Duodenal mucosa (tissue), 2 donors: ENCODE measurements at regions not wholly inside any gene's neighbourhood (a gene's known extent, or its start where the extent isn't known, plus 50 kb on each side); places are given as distances from the start of the nearest gene placed in this dataset.

Source experiments
- H3K27ac ChIP-seq: one replicate; pipeline ENCODE4 v1.7.0; 2013; ENCODE audit warnings: low read depth, low read length
- H3K27me3 ChIP-seq, 2 donors: one replicate each; pipeline ENCODE4 v1.7.0; 2013; ENCODE audit warnings: low read length in 2 of 2, control low read depth in 1 of 2; ENCODE audit not compliant: insufficient read depth in 2 of 2, control insufficient read depth in 1 of 2
- H3K36me3 ChIP-seq, 2 donors: one replicate each; pipeline ENCODE4 v1.7.0; 2013; ENCODE audit warnings: low read length in 2 of 2, control low read depth in 1 of 2; ENCODE audit not compliant: insufficient read depth in 2 of 2, control insufficient read depth in 1 of 2
- H3K4me1 ChIP-seq, 2 donors: one replicate each; pipeline ENCODE4 v1.7.0; 2013; ENCODE audit warnings: low read length in 2 of 2, control low read depth in 1 of 2; ENCODE audit not compliant: insufficient read depth in 2 of 2, control insufficient read depth in 1 of 2
- H3K4me3 ChIP-seq, 2 donors: one replicate each; pipeline ENCODE4 v1.7.0; 2013; ENCODE audit warnings: low read length in 2 of 2, low read depth in 1 of 2
- H3K9ac ChIP-seq, 2 donors: one replicate each; pipeline ENCODE4 v1.7.0; 2013; ENCODE audit warnings: low read length in 2 of 2, low read depth in 1 of 2
- H3K9me3 ChIP-seq, 2 donors: one replicate each; pipeline ENCODE4 v1.7.0; 2013; ENCODE audit warnings: low read length in 2 of 2, control low read depth in 1 of 2; ENCODE audit not compliant: control insufficient read depth in 1 of 2

DNA sequence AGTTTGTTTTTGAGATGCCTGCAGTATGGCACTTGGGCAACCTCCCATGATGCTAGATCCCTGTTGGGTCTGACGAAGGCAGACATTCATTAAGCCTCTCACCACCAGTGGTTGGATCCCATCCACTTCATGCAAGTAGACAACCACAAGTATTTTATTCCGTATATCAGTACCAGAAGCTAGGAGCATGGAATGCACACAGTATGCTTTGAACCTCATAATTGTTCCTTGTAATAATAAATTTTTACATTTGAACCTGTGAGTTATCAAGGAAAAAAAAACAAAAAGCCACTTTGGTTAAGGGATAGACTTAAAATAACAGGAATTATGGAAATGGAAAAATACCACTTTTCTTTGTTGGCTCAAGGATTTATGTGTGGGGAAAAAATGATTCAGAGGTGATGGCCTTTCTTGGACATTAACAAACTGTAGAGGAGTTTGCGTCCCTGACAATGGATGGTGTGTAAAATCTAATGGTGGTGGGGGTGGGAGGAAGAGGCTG is 107.1 kb upstream of the KCNJ16 start:
- Histone ChIP-seq H3K4me3 (no peak overlapping the region), H3K4me1 (no peaks in the 10 kb centered on the region), H3K27ac (no peak overlapping the region), H3K9ac (no peak overlapping the region), H3K27me3 (no peaks in the 10 kb centered on the region), H3K36me3 (no peaks in the 10 kb centered on the region), H3K9me3 (no peaks in the 10 kb centered on the region)

DNA sequence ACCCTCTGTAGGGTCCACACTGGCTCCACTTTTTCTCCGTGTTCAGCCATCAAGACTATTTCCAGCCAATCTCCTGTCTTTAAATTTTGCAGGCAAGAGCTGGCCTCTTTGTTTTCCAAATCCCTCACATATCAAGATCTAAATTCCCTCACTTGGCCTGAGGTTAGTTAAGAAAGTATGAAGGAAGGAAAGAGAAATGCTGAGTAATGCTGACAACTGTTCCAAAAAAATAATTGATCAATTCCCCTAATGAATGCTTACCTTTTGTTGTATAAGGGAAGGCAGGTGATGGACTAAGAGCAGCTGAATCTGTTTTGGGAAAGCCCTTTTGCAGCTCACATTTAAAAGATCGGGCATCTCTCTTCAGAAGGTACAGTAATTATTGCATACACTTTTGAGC is 105.1 kb upstream of the KCNJ16 start:
- Histone ChIP-seq H3K4me3 (no peak overlapping the region), H3K9ac (no peak overlapping the region), H3K27ac (no peak overlapping the region), H3K4me1 (no peaks in the 10 kb centered on the region), H3K36me3 (no peaks in the 10 kb centered on the region), H3K27me3 (no peaks in the 10 kb centered on the region), H3K9me3 (no peaks in the 10 kb centered on the region)

DNA sequence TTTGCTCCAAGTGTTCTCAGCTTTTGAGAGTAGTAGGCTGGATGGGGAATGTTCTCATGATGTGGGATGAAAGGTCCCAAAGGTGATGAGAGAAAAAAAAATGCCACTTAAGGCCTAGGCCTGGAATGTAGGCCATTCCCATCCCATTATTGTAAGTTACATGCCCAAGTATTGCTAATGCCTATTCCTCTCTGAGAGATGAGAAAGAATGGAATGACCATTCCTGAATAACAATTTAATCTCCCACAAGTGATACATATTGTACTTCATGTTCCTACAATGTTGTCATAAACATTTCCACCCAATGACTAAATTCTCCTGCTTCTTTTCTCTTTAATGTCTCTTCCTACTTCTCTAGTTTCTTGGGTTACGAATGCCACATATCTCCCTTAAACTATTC is 102.8 kb upstream of the KCNJ16 start:
- Histone ChIP-seq H3K27me3 (no peaks in the 10 kb centered on the region), H3K36me3 (no peaks in the 10 kb centered on the region), H3K4me1 (no peaks in the 10 kb centered on the region)

DNA sequence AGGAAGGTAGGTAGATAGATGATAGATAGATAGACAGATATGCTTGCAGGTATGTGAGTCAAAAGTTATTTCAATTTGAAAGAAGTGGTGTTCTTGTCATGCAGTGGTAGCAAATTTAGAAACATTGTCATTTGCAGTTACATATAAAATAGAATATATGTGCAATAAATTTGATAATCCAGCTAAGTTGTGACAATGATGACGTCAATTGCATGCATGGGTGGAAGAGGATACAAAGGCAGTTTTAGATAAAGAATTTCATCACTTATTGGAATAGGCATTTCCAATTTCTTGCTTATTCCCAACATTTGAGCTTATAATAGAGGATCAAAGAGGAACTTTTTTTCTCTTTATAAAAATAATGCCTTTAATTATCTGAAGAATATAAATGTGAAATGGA is 99.2 kb upstream of the KCNJ16 start:
- no peaks in the 10 kb centered on the region for H3K36me3 ChIP-seq
- no peaks in the 10 kb centered on the region for H3K4me1 ChIP-seq
- H3K27ac ChIP-seq, result no peak overlapping the region
- H3K9ac ChIP-seq, result no peak overlapping the region
- H3K9me3 ChIP-seq, result no peaks in the 10 kb centered on the region
- no peaks in the 10 kb centered on the region for H3K27me3 ChIP-seq
- H3K4me3 ChIP-seq, result no peak overlapping the region

More for the DNA sequence above, 102.8 kb upstream of the KCNJ16 start:
- no peak overlapping the region for H3K27ac ChIP-seq
- no peaks in the 10 kb centered on the region for H3K9me3 ChIP-seq
- H3K9ac ChIP-seq, result no peak overlapping the region
- no peak overlapping the region for H3K4me3 ChIP-seq

DNA sequence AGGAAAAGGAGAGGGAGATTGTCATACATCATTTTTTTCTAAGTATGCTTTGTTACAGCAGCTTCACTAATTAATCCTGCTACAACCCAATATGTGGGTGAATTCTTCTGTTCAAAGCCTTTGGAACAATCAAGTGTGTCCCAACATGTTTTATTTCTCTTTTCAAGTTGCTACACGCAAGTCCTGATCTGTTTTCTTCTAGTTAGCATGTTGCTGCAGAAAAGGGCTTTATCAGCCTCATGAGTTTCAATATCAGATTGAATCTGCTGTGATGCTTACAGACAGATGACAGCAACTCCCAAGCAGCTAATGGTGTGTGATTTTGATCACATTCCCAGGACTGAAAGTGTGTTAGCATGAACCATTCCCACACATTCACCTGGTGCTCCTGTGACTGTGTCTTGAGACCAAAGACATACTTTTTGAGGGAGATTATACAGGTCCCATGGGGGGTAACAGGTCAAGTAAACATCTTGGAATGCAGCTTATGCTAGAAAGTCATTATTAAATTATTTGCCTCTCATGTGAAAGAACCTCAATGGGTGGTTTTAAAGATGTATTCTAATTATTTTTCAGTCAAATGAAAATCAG is 96.9 kb upstream of the KCNJ16 start:
- no peaks in the 10 kb centered on the region for H3K4me1 ChIP-seq
- no peaks in the 10 kb centered on the region for H3K9me3 ChIP-seq
- no peak overlapping the region for H3K9ac ChIP-seq
- H3K27ac ChIP-seq, result no peak overlapping the region
- H3K4me3 ChIP-seq, result no peak overlapping the region
- H3K36me3 ChIP-seq, result no peaks in the 10 kb centered on the region
- no peaks in the 10 kb centered on the region for H3K27me3 ChIP-seq

DNA sequence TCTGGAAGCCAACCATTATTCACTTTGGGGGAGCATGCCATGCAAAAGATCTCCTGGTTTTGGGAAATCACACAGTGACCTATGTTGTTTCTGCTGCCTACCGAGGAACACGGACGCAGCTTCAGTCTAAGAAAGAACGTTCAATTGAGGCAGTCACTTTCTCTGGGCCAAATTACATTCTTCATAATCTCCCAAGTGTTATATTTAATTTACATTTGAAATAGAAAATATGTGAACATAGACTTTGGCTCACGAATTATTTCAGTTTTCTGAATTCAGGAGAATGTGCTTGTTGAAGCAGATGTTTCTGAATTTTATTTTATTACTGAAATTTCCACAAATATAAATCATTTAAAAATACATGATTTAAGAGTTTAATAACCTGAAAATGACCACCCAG is 93.6 kb upstream of the KCNJ16 start:
- no peak overlapping the region for H3K4me3 ChIP-seq
- H3K36me3 ChIP-seq, result no peaks in the 10 kb centered on the region
- H3K9me3 ChIP-seq, result no peaks in the 10 kb centered on the region

DNA sequence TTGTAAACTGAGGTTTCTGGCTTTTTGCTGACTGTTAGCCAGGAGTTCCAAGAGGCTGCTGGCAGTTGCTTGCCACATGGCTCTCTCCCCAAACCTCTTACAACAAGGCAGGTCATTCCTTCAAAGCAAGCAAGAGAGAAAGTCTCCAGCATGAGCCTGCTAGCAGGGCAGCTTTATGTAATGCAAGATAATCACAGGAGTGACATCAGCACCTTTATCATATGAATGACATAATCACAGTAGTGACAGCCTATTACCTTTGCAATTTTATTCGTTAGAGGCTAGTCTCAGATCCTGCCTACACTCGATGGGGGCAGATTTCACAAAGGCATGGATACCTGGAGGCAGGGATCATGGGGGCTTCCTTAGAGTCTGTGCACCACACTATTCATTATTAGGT is 79.5 kb upstream of the KCNJ16 start:
- Histone ChIP-seq H3K36me3 (no peaks in the 10 kb centered on the region), H3K4me1 (no peaks in the 10 kb centered on the region), H3K4me3 (no peak overlapping the region), H3K27ac (no peak overlapping the region), H3K9ac (no peak overlapping the region), H3K27me3 (no peaks in the 10 kb centered on the region), H3K9me3 (peaks cover 0 to 2% of the 10 kb centered on the region in 2 donors)

More for the DNA sequence above, 93.6 kb upstream of the KCNJ16 start:
- no peaks in the 10 kb centered on the region for H3K27me3 ChIP-seq
- no peak overlapping the region for H3K9ac ChIP-seq
- no peak overlapping the region for H3K27ac ChIP-seq
- no peaks in the 10 kb centered on the region for H3K4me1 ChIP-seq

DNA sequence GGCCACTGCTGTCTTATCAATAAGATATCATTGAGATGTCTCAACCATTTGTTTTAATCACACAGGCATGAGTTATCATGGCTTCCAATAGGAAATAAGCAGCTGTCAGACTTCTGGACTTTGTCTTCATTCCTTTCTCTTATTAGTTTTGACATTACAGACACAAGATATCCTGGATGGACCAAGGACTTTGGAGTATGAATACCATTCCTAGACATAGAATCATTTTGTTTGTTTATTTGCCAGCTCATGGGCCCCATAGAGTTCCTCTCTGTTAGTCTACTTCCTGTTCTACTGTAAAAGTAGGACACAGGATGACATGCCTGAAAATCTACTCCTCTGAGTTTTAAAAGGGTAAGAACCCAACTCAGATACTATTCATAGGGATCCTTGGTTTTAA is 77.7 kb upstream of the KCNJ16 start:
- H3K9ac ChIP-seq, result no peak overlapping the region
- H3K4me3 ChIP-seq, result no peak overlapping the region
- no peak overlapping the region for H3K27ac ChIP-seq
- H3K9me3 ChIP-seq, result peaks cover 0 to 2% of the 10 kb centered on the region in 2 donors
- H3K27me3 ChIP-seq, result no peaks in the 10 kb centered on the region
- no peaks in the 10 kb centered on the region for H3K4me1 ChIP-seq
- H3K36me3 ChIP-seq, result no peaks in the 10 kb centered on the region

DNA sequence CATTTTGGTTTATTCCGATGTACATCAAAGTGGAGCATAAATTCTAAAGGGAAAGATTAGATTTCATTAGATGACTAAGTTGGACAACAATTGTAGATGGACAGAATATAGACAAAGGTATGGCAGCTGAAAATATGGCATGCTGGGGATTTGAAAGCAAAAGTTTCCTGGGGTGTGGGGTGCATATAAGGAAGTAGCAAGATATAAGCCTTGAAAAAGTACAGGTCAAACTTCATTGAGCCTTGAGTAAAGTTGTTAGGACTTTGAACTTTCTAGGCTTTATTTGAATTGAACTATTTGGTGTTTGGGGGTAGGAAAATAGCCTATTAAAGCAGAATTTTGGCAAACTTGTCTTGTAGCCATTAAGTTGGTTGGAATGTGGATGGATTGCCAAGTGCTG is 75.8 kb upstream of the KCNJ16 start:
- Histone ChIP-seq H3K9me3 (peaks cover 0 to 2% of the 10 kb centered on the region in 2 donors), H3K27me3 (no peaks in the 10 kb centered on the region), H3K4me3 (no peak overlapping the region), H3K4me1 (no peaks in the 10 kb centered on the region), H3K9ac (no peak overlapping the region), H3K27ac (no peak overlapping the region), H3K36me3 (no peaks in the 10 kb centered on the region)

DNA sequence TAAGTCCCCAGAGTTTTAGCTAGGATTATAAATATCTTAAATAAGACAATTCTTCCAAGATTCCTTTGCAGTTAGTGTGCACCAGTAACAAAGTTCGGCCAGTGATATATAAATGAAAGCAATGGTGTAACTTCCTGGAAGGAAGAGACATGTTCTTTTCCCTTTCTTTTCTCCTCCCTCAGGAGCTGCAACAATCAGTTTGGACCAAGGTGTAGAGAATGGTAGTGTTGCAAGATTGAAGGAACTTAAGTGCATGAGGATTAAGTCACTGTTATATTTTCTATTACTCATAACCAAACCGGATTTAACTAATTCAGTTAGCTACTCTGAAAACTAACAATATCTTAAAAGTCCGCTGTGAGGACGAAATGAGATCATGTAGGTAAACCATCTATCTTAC is 68.9 kb upstream of the KCNJ16 start:
- Histone ChIP-seq H3K36me3 (no peaks in the 10 kb centered on the region), H3K27ac (no peak overlapping the region), H3K9me3 (no peaks in the 10 kb centered on the region), H3K4me1 (no peaks in the 10 kb centered on the region), H3K27me3 (no peaks in the 10 kb centered on the region), H3K4me3 (no peak overlapping the region), H3K9ac (no peak overlapping the region)

DNA sequence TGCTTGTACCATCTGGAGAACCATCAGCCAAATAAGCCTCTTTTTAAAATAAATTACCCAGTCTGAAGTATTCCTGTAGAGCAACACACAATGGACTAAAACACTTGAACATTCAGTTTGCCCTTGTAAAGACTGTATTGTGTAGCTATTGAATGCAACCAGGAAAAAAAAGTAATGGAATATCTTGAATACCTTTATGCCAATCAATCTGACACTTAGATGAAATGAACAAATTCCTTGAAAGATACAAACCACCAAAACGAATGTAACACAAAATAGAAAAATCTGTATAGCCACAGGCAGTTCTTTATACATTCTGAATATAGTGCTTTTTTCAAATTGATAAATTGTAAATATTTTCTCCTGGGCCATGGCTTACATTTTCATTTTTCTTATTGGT is 63.3 kb upstream of the KCNJ16 start:
- H3K36me3 ChIP-seq, result no peaks in the 10 kb centered on the region
- H3K27me3 ChIP-seq, result no peaks in the 10 kb centered on the region
- no peak overlapping the region for H3K4me3 ChIP-seq
- H3K27ac ChIP-seq, result no peak overlapping the region
- no peak overlapping the region for H3K9ac ChIP-seq
- H3K9me3 ChIP-seq, result no peaks in the 10 kb centered on the region
- H3K4me1 ChIP-seq, result no peaks in the 10 kb centered on the region
